GM12892 (cell line): ENCODE measurements at regions not wholly inside any gene's neighbourhood (a gene's known extent, or its start where the extent isn't known, plus 50 kb on each side); places are given as distances from the start of the nearest gene placed in this dataset.
"Not testable (repeated sequence)": the region's sequence is repeated elsewhere in the genome, so short reads cannot be mapped to it uniquely, and the experiment has no call there.

Source experiments
- DNase-seq: peaks from one replicate; pipeline ENCODE4 v3.0.0; 2011; ENCODE audit not compliant: insufficient read length
- FAIRE-seq: peaks from 2 replicates; lab custom pipeline; 2011; peaks lifted over from hg19 to GRCh38; lab: Jason Lieb, UNC
- POLR2A ChIP-seq: IDR thresholded peaks from 2 replicates; pipeline ENCODE4 v1.6.1; 2011; ENCODE audit warnings: low read depth, low read length, control low read depth
- POLR2AphosphoS5 ChIP-seq: IDR thresholded peaks from 2 replicates; pipeline ENCODE4 v1.6.1; 2011; ENCODE audit warnings: low read depth, low read length, control low read depth
- TAF1 ChIP-seq: IDR thresholded peaks from 2 replicates; pipeline ENCODE4 v1.6.1; 2011; ENCODE audit warnings: low read depth, mild to moderate bottlenecking, control low read depth, low read length, borderline replicate concordance

GRCh38 chr6:130558131-130558530, 192.3 kb downstream of the TMEM200A start:
- FAIRE-seq (no peak), DNase-seq (no peak)
- TF ChIP-seq POLR2A, result no peak
- TF ChIP-seq TAF1, result no peak
- TF ChIP-seq POLR2AphosphoS5, result no peak

- TF ChIP-seq POLR2A (no peak), POLR2AphosphoS5 (no peak), TAF1 (no peak)
- FAIRE-seq (no peak), DNase-seq (no peak)
Observed at GRCh38 chr6:130559166-130559565, 193.3 kb downstream of the TMEM200A start.

- DNase-seq, result no peak
- no peak for FAIRE-seq
- TF ChIP-seq POLR2AphosphoS5 (no peak), TAF1 (no peak), POLR2A (no peak)
Observed at GRCh38 chr6:130560231-130560630, 194.4 kb downstream of the TMEM200A start.

GRCh38 chr6:130561159-130561558, 195.3 kb downstream of the TMEM200A start:
- FAIRE-seq, result peak; percentile 5
- not testable (repeated sequence) for DNase-seq

GRCh38 chr6:130565696-130566095, 199.9 kb downstream of the TMEM200A start:
- FAIRE-seq (no peak), DNase-seq (no peak)
- no peak for TF ChIP-seq POLR2AphosphoS5
- no peak for TF ChIP-seq POLR2A
- TF ChIP-seq TAF1, result no peak

GRCh38 chr6:130574146-130574545, 208.3 kb downstream of the TMEM200A start:
- TF ChIP-seq TAF1, result no peak
- no peak for TF ChIP-seq POLR2AphosphoS5
- TF ChIP-seq POLR2A, result no peak
- FAIRE-seq, result no peak

GRCh38 chr6:130575557-130575956, 209.7 kb downstream of the TMEM200A start:
- FAIRE-seq, result no peak
- no peak for TF ChIP-seq POLR2A
- no peak for TF ChIP-seq POLR2AphosphoS5
- no peak for TF ChIP-seq TAF1
- DNase-seq, result no peak

More at GRCh38 chr6:130574146-130574545, 208.3 kb downstream of the TMEM200A start:
- DNase-seq, result no peak

- DNase-seq (no peak), FAIRE-seq (peak; percentile 77)
- TF ChIP-seq POLR2A (no peak), TAF1 (no peak), POLR2AphosphoS5 (no peak)
Observed at GRCh38 chr6:130575971-130576370, 210.2 kb downstream of the TMEM200A start.

- FAIRE-seq (no peak), DNase-seq (no peak)
- TF ChIP-seq TAF1 (no peak), POLR2A (no peak), POLR2AphosphoS5 (no peak)
Observed at GRCh38 chr6:130577178-130577919, 211.5 kb downstream of the TMEM200A start.

- DNase-seq, result no peak
- FAIRE-seq, result no peak
- no peak for TF ChIP-seq POLR2AphosphoS5
- no peak for TF ChIP-seq TAF1
- no peak for TF ChIP-seq POLR2A
Observed at GRCh38 chr6:130578713-130579112, 212.9 kb downstream of the TMEM200A start.

GRCh38 chr6:130583268-130583667, 217.5 kb downstream of the TMEM200A start:
- no peak for DNase-seq
- FAIRE-seq, result no peak
- TF ChIP-seq POLR2AphosphoS5 (no peak), TAF1 (no peak), POLR2A (no peak)

- FAIRE-seq, result no peak
- TF ChIP-seq POLR2AphosphoS5, result no peak
- no peak for TF ChIP-seq TAF1
Observed at GRCh38 chr6:130585587-130585986, 219.8 kb downstream of the TMEM200A start.

More at GRCh38 chr6:130585587-130585986, 219.8 kb downstream of the TMEM200A start:
- DNase-seq, result no peak
